Gastroesophageal sphincter (tissue), 3 donors: ENCODE measurements at regions not wholly inside any gene's neighbourhood (a gene's known extent, or its start where the extent isn't known, plus 50 kb on each side); places are given as distances from the start of the nearest gene placed in this dataset.
"Not testable (repeated sequence)": the region's sequence is repeated elsewhere in the genome, so short reads cannot be mapped to it uniquely, and the experiment has no call there.

Source experiments
- CTCF ChIP-seq, 4 experiments: fragments of 200-600 bp in 2 of 4; fragments of 450-650 bp in 2 of 4; sonication (generic) in 1 of 4; IDR thresholded peaks; one replicate each; pipeline ENCODE4 v1.5.1; 2017 to 2019; ENCODE audit warnings: antibody characterized with exemption in 4 of 4, mild to moderate bottlenecking in 2 of 4, moderate library complexity in 2 of 4
- EP300 ChIP-seq: sonication (generic); formaldehyde crosslinking; IDR thresholded peaks from one replicate; pipeline ENCODE4 v1.6.1; 2017; ENCODE audit warnings: antibody characterized with exemption, mild to moderate bottlenecking
- POLR2A ChIP-seq, 2 donors: fragments of 450-650 bp; IDR thresholded peaks; one replicate each; pipeline ENCODE4 v1.6.1; 2017; ENCODE audit warnings: antibody characterized with exemption in 2 of 2, mild to moderate bottlenecking in 2 of 2, moderate library complexity in 1 of 2
- POLR2AphosphoS5 ChIP-seq: sonication (generic); formaldehyde crosslinking; IDR thresholded peaks from one replicate; pipeline ENCODE4 v1.6.1; 2017; ENCODE audit warnings: antibody characterized with exemption

GRCh38 chr12:24619954-24620353 lies 328.9 kb downstream of the BCAT1 start:
- TF ChIP-seq POLR2A (IDR thresholded peaks at IDR 0.05); POLR2AphosphoS5; CTCF (IDR thresholded peaks at IDR 0.05); EP300: not testable (repeated sequence)
